SKM-1 treated with dmso at 0.1 percent for 144 hours (cell line): ENCODE measurements at regions not wholly inside any gene's neighbourhood (a gene's known extent, or its start where the extent isn't known, plus 50 kb on each side); places are given as distances from the start of the nearest gene placed in this dataset.

Experiments used
- DNase-seq: peaks from one replicate; lab custom pipeline; 2025; ENCODE audit not compliant: unreplicated experiment; lab: John Stamatoyannopoulos, UW

GRCh38 chr1:38241594-38242334, 195.2 kb upstream of the POU3F1 start:
- no peak for DNase-seq

- no peak for DNase-seq
Observed at GRCh38 chr1:38240618-38241017, 194.0 kb upstream of the POU3F1 start.

GRCh38 chr1:38239258-38239835, 192.8 kb upstream of the POU3F1 start:
- DNase-seq: no peak

GRCh38 chr1:38238294-38238693, 191.7 kb upstream of the POU3F1 start:
- no peak for DNase-seq

- no peak for DNase-seq
Observed at GRCh38 chr1:38235705-38236104, 189.1 kb upstream of the POU3F1 start.

- no peak for DNase-seq
Observed at GRCh38 chr1:38231941-38232340, 185.3 kb upstream of the POU3F1 start.

GRCh38 chr1:38228718-38229117, 182.1 kb upstream of the POU3F1 start:
- no peak for DNase-seq

- DNase-seq: no peak
Observed at GRCh38 chr1:38225745-38226144, 179.2 kb upstream of the POU3F1 start.

GRCh38 chr1:38223391-38223790, 176.8 kb upstream of the POU3F1 start:
- DNase-seq: no peak

- no peak for DNase-seq
Observed at GRCh38 chr1:38222891-38223290, 176.3 kb upstream of the POU3F1 start.

- no peak for DNase-seq
Observed at GRCh38 chr1:38221006-38221649, 174.5 kb upstream of the POU3F1 start.

GRCh38 chr1:38217316-38217715, 170.7 kb upstream of the POU3F1 start:
- DNase-seq: no peak

- no peak for DNase-seq
Observed at GRCh38 chr1:38213646-38214434, 167.2 kb upstream of the POU3F1 start.

GRCh38 chr1:38210895-38211177, 164.2 kb upstream of the POU3F1 start:
- no peak for DNase-seq

GRCh38 chr1:38210021-38210894, 163.7 kb upstream of the POU3F1 start:
- no peak for DNase-seq

- no peak for DNase-seq
Observed at GRCh38 chr1:38208716-38209632, 162.4 kb upstream of the POU3F1 start.

GRCh38 chr1:38207906-38208305, 161.3 kb upstream of the POU3F1 start:
- DNase-seq: no peak

- DNase-seq: no peak
Observed at GRCh38 chr1:38207275-38207674, 160.7 kb upstream of the POU3F1 start.

- no peak for DNase-seq
Observed at GRCh38 chr1:38204698-38205097, 158.1 kb upstream of the POU3F1 start.

GRCh38 chr1:38203441-38203840, 156.8 kb upstream of the POU3F1 start:
- no peak for DNase-seq
